ENCODE measurements at regions not wholly inside any gene's neighbourhood (a gene's known extent, or its start where the extent isn't known, plus 50 kb on each side); places are given as distances from the start of the nearest gene placed in this dataset.

GRCh38 chr5:126334760-126335159 is 88.4 kb upstream of the GRAMD2B start:
- TF ChIP-seq, protein P1, sequence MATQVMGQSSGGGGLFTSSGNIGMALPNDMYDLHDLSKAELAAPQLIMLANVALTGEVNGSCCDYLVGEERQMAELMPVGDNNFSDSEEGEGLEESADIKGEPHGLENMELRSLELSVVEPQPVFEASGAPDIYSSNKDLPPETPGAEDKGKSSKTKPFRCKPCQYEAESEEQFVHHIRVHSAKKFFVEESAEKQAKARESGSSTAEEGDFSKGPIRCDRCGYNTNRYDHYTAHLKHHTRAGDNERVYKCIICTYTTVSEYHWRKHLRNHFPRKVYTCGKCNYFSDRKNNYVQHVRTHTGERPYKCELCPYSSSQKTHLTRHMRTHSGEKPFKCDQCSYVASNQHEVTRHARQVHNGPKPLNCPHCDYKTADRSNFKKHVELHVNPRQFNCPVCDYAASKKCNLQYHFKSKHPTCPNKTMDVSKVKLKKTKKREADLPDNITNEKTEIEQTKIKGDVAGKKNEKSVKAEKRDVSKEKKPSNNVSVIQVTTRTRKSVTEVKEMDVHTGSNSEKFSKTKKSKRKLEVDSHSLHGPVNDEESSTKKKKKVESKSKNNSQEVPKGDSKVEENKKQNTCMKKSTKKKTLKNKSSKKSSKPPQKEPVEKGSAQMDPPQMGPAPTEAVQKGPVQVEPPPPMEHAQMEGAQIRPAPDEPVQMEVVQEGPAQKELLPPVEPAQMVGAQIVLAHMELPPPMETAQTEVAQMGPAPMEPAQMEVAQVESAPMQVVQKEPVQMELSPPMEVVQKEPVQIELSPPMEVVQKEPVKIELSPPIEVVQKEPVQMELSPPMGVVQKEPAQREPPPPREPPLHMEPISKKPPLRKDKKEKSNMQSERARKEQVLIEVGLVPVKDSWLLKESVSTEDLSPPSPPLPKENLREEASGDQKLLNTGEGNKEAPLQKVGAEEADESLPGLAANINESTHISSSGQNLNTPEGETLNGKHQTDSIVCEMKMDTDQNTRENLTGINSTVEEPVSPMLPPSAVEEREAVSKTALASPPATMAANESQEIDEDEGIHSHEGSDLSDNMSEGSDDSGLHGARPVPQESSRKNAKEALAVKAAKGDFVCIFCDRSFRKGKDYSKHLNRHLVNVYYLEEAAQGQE (IDR thresholded peaks at IDR 0.05; ENCODE audit: low read depth) = no peak
- TF ChIP-seq EGR1 (IDR thresholded peaks at IDR 0.05) (no peak), NFIC (IDR thresholded peaks at IDR 0.05) (no peak)
